ENCODE measurements at regions not wholly inside any gene's neighbourhood (a gene's known extent, or its start where the extent isn't known, plus 50 kb on each side); places are given as distances from the start of the nearest gene placed in this dataset.

- H3K4me3 ChIP-seq (ENCODE audit: control extremely low read depth in 1 of 5, extremely low read depth in 1 of 5, insufficient read depth in 1 of 5, low read depth in 2 of 5, low read length in 4 of 5), result no peak overlapping the region
- WGBS (ENCODE audit: insufficient coverage), result 82% methylated on average over 5 of the region's 14 CpGs
- Mint-ChIP-seq H3K4me1 (no peaks in the 10 kb centered on the region), H3K4me3 (no peak overlapping the region), H3K27me3 (no peaks in the 10 kb centered on the region), H3K27ac (no peak overlapping the region), H3K9me3 (ENCODE audit: insufficient read depth) (no peaks in the 10 kb centered on the region)
- H3K9ac ChIP-seq (ENCODE audit: low read length), result no peak overlapping the region
- intact Hi-C loops (cut with micrococcal nuclease), result no loop called here
- no peak overlapping the region for H3K4me2 ChIP-seq (replicated peaks; ENCODE audit: low read depth, low read length, poor library complexity, severe bottlenecking)
- H3K27ac ChIP-seq (ENCODE audit: low read length in 2 of 2), result no peak overlapping the region
- ATAC-seq (ENCODE audit: low read depth), result no peak
- no peak for DNase-seq
- no peaks in the 10 kb centered on the region for H3K79me2 ChIP-seq (ENCODE audit: control insufficient read depth, insufficient read depth, low read length)
- no peaks in the 10 kb centered on the region for H3K36me3 ChIP-seq (replicated peaks in 1 of 2; ENCODE audit: control extremely low read depth in 1 of 2, control insufficient read depth in 1 of 2, extremely low read depth in 1 of 2, insufficient read depth in 2 of 2, low read length in 1 of 2)
- H3K4me1 ChIP-seq (ENCODE audit: control insufficient read depth in 2 of 2, insufficient read depth in 2 of 2, low read length in 2 of 2), result no peaks in the 10 kb centered on the region
- ChIA-PET CTCF (no interaction called here), POLR2A (no interaction called here)
- no peaks in the 10 kb centered on the region for H3K9me3 ChIP-seq (ENCODE audit: control extremely low read depth in 1 of 3, control insufficient read depth in 2 of 3, insufficient read depth in 1 of 3, low read length in 2 of 3)
- no peaks in the 10 kb centered on the region for H4K20me1 ChIP-seq (ENCODE audit: control insufficient read depth, insufficient read depth, low read length, poor library complexity, severe bottlenecking)
- H3K27me3 ChIP-seq (replicated peaks in 1 of 4; ENCODE audit: control extremely low read depth in 1 of 4, control insufficient read depth in 3 of 4, insufficient read depth in 4 of 4, low read length in 3 of 4), result peaks cover 0 to 1% (median 0%) of the 10 kb centered on the region in 4 experiments
- TF ChIP-seq CTCF (IDR thresholded peaks at IDR 0.05), result no peak
- TF ChIP-seq EZH2 (IDR thresholded peaks at IDR 0.05; ENCODE audit: borderline replicate concordance, insufficient read depth, low read depth, low read length, poor library complexity, severe bottlenecking), result no peak
- H2AFZ ChIP-seq (ENCODE audit: insufficient read depth, low read depth, low read length, poor library complexity, severe bottlenecking), result no peak overlapping the region
These were observed 196.9 kb downstream of the SNX19 start for GRCh38 chr11:130719220-130719915.

DNA sequence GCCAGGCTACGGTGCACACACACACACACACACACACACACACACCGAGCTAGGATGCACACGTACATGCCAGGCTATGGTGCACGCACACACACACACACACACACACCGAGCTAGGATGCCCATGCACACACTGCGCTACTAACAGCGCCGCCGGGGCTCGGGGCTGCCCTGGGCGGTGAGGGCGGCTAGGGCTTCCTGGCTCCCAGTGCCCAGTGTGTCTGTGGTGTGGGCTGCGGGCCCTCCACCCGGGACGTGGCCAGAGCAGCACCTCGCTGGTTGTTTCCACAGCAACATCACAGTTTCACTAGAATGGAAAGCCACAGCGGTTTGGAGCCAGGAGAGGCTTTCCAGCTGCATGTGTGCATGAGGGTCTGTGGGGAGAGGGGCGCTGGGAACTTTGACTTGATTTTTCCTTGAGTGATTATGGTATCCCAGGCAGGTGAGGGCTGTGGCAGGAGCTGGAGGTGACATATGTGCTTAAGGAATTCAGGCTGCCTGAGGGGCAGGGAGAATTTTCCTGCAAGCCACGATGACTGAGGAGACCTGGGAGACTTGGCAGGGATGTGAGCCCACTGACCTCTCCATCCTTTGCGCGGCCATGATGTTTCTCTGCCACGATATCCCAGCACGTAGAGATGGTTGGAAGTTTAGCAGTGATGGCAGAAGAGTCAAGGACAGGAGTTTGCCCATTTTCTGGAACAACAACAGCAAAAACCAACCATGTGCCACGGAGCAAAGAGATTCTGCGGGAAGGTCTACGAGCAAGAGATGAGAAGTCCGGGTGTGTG, 195.9 kb downstream of the SNX19 start:
- H3K4me3 Mint-ChIP-seq, result no peak overlapping the region
- 90% methylated on average over 18 of the region's 27 CpGs for WGBS (ENCODE audit: insufficient coverage)
- no peak overlapping the region for H3K4me2 ChIP-seq (replicated peaks; ENCODE audit: low read depth, low read length, poor library complexity, severe bottlenecking)
- H3K4me1 Mint-ChIP-seq, result no peaks in the 10 kb centered on the region
- no peak for ATAC-seq (ENCODE audit: low read depth)
- H3K27ac Mint-ChIP-seq, result no peak overlapping the region
- H3K27me3 ChIP-seq (replicated peaks in 1 of 4; ENCODE audit: control extremely low read depth in 1 of 4, control insufficient read depth in 3 of 4, insufficient read depth in 4 of 4, low read length in 3 of 4), result no peaks in the 10 kb centered on the region
- ChIA-PET POLR2A (no interaction called here), CTCF (no interaction called here)
- intact Hi-C loops (cut with micrococcal nuclease), result no loop called here
- no peak for TF ChIP-seq CTCF (IDR thresholded peaks at IDR 0.05)
- TF ChIP-seq EZH2 (IDR thresholded peaks at IDR 0.05; ENCODE audit: borderline replicate concordance, insufficient read depth, low read depth, low read length, poor library complexity, severe bottlenecking), result no peak
- H3K36me3 ChIP-seq (replicated peaks in 1 of 2; ENCODE audit: control extremely low read depth in 1 of 2, control insufficient read depth in 1 of 2, extremely low read depth in 1 of 2, insufficient read depth in 2 of 2, low read length in 1 of 2), result no peaks in the 10 kb centered on the region
- no peak overlapping the region for H3K9ac ChIP-seq (ENCODE audit: low read length)
- no peaks in the 10 kb centered on the region for H3K4me1 ChIP-seq (ENCODE audit: control insufficient read depth in 2 of 2, insufficient read depth in 2 of 2, low read length in 2 of 2)
- H3K4me3 ChIP-seq (ENCODE audit: control extremely low read depth in 1 of 5, extremely low read depth in 1 of 5, insufficient read depth in 1 of 5, low read depth in 2 of 5, low read length in 4 of 5), result no peak overlapping the region
- H3K9me3 Mint-ChIP-seq (ENCODE audit: insufficient read depth), result no peaks in the 10 kb centered on the region
- DNase-seq, result no peak
- H3K27ac ChIP-seq (ENCODE audit: low read length in 2 of 2), result no peak overlapping the region
- H3K79me2 ChIP-seq (ENCODE audit: control insufficient read depth, insufficient read depth, low read length), result no peaks in the 10 kb centered on the region
- H3K27me3 Mint-ChIP-seq, result no peaks in the 10 kb centered on the region
- no peaks in the 10 kb centered on the region for H3K9me3 ChIP-seq (ENCODE audit: control extremely low read depth in 1 of 3, control insufficient read depth in 2 of 3, insufficient read depth in 1 of 3, low read length in 2 of 3)
- H2AFZ ChIP-seq (ENCODE audit: insufficient read depth, low read depth, low read length, poor library complexity, severe bottlenecking), result no peak overlapping the region
- H4K20me1 ChIP-seq (ENCODE audit: control insufficient read depth, insufficient read depth, low read length, poor library complexity, severe bottlenecking), result no peaks in the 10 kb centered on the region

All from B cell (primary cell).